GM12878 (cell line): ENCODE measurements at regions not wholly inside any gene's neighbourhood (a gene's known extent, or its start where the extent isn't known, plus 50 kb on each side); places are given as distances from the start of the nearest gene placed in this dataset.

Experiments
- ATAC-seq: fragments of 200-7000 bp; cut with Tn5 transposase; 3 replicates; pipeline ENCODE4 v1.9.1; 2020; ENCODE audit warnings: mild to moderate bottlenecking, moderate library complexity
- BruUV-seq: library from RNA; stranded (reverse); fragments of 400-500 nt; replicated peaks from 2 replicates; lab custom pipeline; 2021; lab: Mats Ljungman, UMichigan
- CTCF ChIA-PET: fragments of 300-600 bp; sonication (Branson Sonifier 250); formaldehyde crosslinking; extraction: SDS; loops from one replicate; lab custom pipeline; 2021; ENCODE audit warnings: inconsistent platforms; lab: Yijun Ruan, JAX
- POLR2A ChIA-PET: fragments of 350-600 bp; formaldehyde crosslinking; extraction: SDS; loops from one replicate; lab custom pipeline; 2021; ENCODE audit warnings: inconsistent platforms; lab: Charles Lee
- RAD21 ChIA-PET: fragments of 300-600 bp; sonication (Branson Sonifier 250); formaldehyde crosslinking; loops from one replicate; lab custom pipeline; 2023; ENCODE audit warnings: antibody characterized with exemption; ENCODE audit not compliant: unreplicated experiment; lab: Charles Lee
- SMC1A ChIA-PET: fragments of 300-600 bp; sonication (Branson Sonifier 250); formaldehyde crosslinking; loops from one replicate; lab custom pipeline; 2023; ENCODE audit not compliant: unreplicated experiment, uncharacterized antibody; lab: Charles Lee
- DNase-seq: peaks from one replicate; pipeline ENCODE4 v3.0.0-alpha.2; 2011; ENCODE audit warnings: low read depth, low spot score
- FAIRE-seq: peaks from 3 replicates; lab custom pipeline; 2011; peaks lifted over from hg19 to GRCh38; lab: Jason Lieb, UNC
- H2AFZ ChIP-seq: 2 replicates; pipeline ENCODE4 v1.6.0; 2011; ENCODE audit warnings: low read depth, low read length, control low read depth; ENCODE audit not compliant: control insufficient read depth
- H3K27ac ChIP-seq: 2 replicates; pipeline ENCODE4 v1.5.1; 2011; ENCODE audit warnings: control low read depth; ENCODE audit not compliant: control insufficient read depth, insufficient read depth
- H3K27me3 ChIP-seq, 2 experiments: replicated peaks in 1 of 2; 2 replicates each; pipeline versions ENCODE4 v1.6.0 to v1.6.1; 2011; ENCODE audit warnings: low read length in 1 of 2; ENCODE audit not compliant: control insufficient read depth in 2 of 2, insufficient read depth in 2 of 2
- H3K36me3 ChIP-seq, 2 experiments: 2 replicates each; pipeline ENCODE4 v1.5.1; 2011; ENCODE audit warnings: low read length in 1 of 2; ENCODE audit not compliant: control insufficient read depth in 2 of 2, insufficient read depth in 2 of 2
- H3K4me1 ChIP-seq: 2 replicates; pipeline ENCODE4 v1.6.1; 2011; ENCODE audit warnings: mild to moderate bottlenecking, low read length, moderate library complexity, mixed read lengths; ENCODE audit not compliant: control insufficient read depth, insufficient read depth
- H3K4me2 ChIP-seq: 2 replicates; pipeline ENCODE4 v1.6.0; 2011; ENCODE audit warnings: control low read depth; ENCODE audit not compliant: control insufficient read depth, insufficient read depth
- H3K4me3 ChIP-seq: fragments of 200-600 bp; sonication (generic); 2 replicates; pipeline ENCODE4 v1.5.1; 2016
- H3K79me2 ChIP-seq: 2 replicates; pipeline ENCODE4 v1.6.0; 2011; ENCODE audit warnings: low read length; ENCODE audit not compliant: control insufficient read depth, insufficient read depth
- H3K9ac ChIP-seq: 2 replicates; pipeline ENCODE4 v1.8.0; 2011; ENCODE audit warnings: low read length, control low read depth, mixed read lengths; ENCODE audit not compliant: control insufficient read depth, insufficient read depth
- H3K9me3 ChIP-seq: replicated peaks from 3 replicates; pipeline ENCODE4 v1.5.1; 2011; ENCODE audit warnings: mild to moderate bottlenecking, low read length; ENCODE audit not compliant: control insufficient read depth, insufficient read depth
- H4K20me1 ChIP-seq: 2 replicates; pipeline ENCODE4 v1.6.0; 2011; ENCODE audit not compliant: control insufficient read depth, insufficient read depth
- GATAD2B ChIP-seq: fragments of 450-650 bp; conservative IDR thresholded peaks from 2 replicates; pipeline ENCODE4 v1.6.1; 2017; ENCODE audit warnings: low read depth, mild to moderate bottlenecking, moderate library complexity
- MLLT1 ChIP-seq: fragments of 450-650 bp; IDR thresholded peaks from 2 replicates; pipeline ENCODE4 v1.6.1; 2016; ENCODE audit warnings: mild to moderate bottlenecking
- MTA3 ChIP-seq: IDR thresholded peaks from 2 replicates; pipeline ENCODE4 v1.6.1; 2012; ENCODE audit warnings: low read length, inconsistent platforms, borderline replicate concordance
- NR2F1 ChIP-seq: fragments of 450-650 bp; conservative IDR thresholded peaks from 2 replicates; pipeline ENCODE4 v1.6.1; 2017; ENCODE audit warnings: mild to moderate bottlenecking
- POLR2AphosphoS5 ChIP-seq: IDR thresholded peaks from 2 replicates; pipeline ENCODE4 v1.6.1; 2011; ENCODE audit warnings: mild to moderate bottlenecking, low read length, inconsistent platforms
- RUNX3 ChIP-seq: IDR thresholded peaks from 2 replicates; pipeline ENCODE4 v1.6.1; 2012; ENCODE audit warnings: low read length, inconsistent platforms
- SMARCA5 ChIP-seq: fragments of 450-650 bp; IDR thresholded peaks from 2 replicates; pipeline ENCODE4 v1.6.1; 2017; ENCODE audit warnings: mild to moderate bottlenecking
- STAT1 ChIP-seq: fragments of 450-650 bp; conservative IDR thresholded peaks from 2 replicates; pipeline ENCODE4 v1.6.1; 2014; ENCODE audit warnings: antibody characterized with exemption, mild to moderate bottlenecking
- ZNF384 ChIP-seq: IDR thresholded peaks from 2 replicates; pipeline ENCODE4 v1.6.1; 2012; ENCODE audit warnings: low read depth, mild to moderate bottlenecking, low read length, improper control_type of control experiment, borderline replicate concordance
- ZZZ3 ChIP-seq: IDR thresholded peaks from 2 replicates; pipeline ENCODE4 v1.6.1; 2011; ENCODE audit warnings: low read depth; ENCODE audit not compliant: control insufficient read depth, insufficient read length
- WGBS: methylation state at CpG from one replicate; pipeline ENCODE4 v1.1.6; 2016; ENCODE audit warnings: low lambda C conversion rate; ENCODE audit not compliant: insufficient replicate concordance, insufficient coverage; ENCODE audit errors: missing lambda C conversion rate; 5-methylcytosine and 5-hydroxymethylcytosine counted together
- in situ Hi-C: fragments of 300-500 bp; cut with MboI; formaldehyde crosslinking; loops from 9 replicates; pipeline ENCODE4 v1.14.3; 2018; ENCODE audit warnings: mixed read lengths
- intact Hi-C: fragments of 100-400 bp; cut with micrococcal nuclease; formaldehyde crosslinking; loops from one replicate; pipeline ENCODE4 v1.14.2; 2022; ENCODE audit not compliant: unreplicated experiment
- TF ChIP-seq, protein P1 (sequence below): IDR thresholded peaks from 2 replicates; pipeline ENCODE4 v1.6.1; 2012; ENCODE audit warnings: mild to moderate bottlenecking, low read depth, low read length
- TF ChIP-seq, protein P2 (sequence below): fragments of 450-650 bp; IDR thresholded peaks from 2 replicates; pipeline ENCODE4 v1.6.1; 2016; ENCODE audit warnings: mild to moderate bottlenecking

GRCh38 chr13:44718467-44718866, 142.3 kb upstream of the TSC22D1 start:
- TF ChIP-seq, protein P1, sequence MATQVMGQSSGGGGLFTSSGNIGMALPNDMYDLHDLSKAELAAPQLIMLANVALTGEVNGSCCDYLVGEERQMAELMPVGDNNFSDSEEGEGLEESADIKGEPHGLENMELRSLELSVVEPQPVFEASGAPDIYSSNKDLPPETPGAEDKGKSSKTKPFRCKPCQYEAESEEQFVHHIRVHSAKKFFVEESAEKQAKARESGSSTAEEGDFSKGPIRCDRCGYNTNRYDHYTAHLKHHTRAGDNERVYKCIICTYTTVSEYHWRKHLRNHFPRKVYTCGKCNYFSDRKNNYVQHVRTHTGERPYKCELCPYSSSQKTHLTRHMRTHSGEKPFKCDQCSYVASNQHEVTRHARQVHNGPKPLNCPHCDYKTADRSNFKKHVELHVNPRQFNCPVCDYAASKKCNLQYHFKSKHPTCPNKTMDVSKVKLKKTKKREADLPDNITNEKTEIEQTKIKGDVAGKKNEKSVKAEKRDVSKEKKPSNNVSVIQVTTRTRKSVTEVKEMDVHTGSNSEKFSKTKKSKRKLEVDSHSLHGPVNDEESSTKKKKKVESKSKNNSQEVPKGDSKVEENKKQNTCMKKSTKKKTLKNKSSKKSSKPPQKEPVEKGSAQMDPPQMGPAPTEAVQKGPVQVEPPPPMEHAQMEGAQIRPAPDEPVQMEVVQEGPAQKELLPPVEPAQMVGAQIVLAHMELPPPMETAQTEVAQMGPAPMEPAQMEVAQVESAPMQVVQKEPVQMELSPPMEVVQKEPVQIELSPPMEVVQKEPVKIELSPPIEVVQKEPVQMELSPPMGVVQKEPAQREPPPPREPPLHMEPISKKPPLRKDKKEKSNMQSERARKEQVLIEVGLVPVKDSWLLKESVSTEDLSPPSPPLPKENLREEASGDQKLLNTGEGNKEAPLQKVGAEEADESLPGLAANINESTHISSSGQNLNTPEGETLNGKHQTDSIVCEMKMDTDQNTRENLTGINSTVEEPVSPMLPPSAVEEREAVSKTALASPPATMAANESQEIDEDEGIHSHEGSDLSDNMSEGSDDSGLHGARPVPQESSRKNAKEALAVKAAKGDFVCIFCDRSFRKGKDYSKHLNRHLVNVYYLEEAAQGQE: no peak
- TF ChIP-seq SMARCA5 (no peak), RUNX3 (no peak), ZNF384 (no peak), MTA3 (no peak), GATAD2B (no peak), ZZZ3 (no peak), MLLT1 (no peak), POLR2AphosphoS5 (no peak), STAT1 (no peak), NR2F1 (no peak)
- TF ChIP-seq, protein P2, sequence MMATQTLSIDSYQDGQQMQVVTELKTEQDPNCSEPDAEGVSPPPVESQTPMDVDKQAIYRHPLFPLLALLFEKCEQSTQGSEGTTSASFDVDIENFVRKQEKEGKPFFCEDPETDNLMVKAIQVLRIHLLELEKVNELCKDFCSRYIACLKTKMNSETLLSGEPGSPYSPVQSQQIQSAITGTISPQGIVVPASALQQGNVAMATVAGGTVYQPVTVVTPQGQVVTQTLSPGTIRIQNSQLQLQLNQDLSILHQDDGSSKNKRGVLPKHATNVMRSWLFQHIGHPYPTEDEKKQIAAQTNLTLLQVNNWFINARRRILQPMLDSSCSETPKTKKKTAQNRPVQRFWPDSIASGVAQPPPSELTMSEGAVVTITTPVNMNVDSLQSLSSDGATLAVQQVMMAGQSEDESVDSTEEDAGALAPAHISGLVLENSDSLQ: no peak

More at GRCh38 chr13:44718467-44718866, 142.3 kb upstream of the TSC22D1 start:
- no peaks in the 10 kb centered on the region for H3K79me2 ChIP-seq
- no TSS peak for BruUV-seq
- DNase-seq (no peak), ATAC-seq (no peak), FAIRE-seq (no peak)
- H3K27ac ChIP-seq: no peak overlapping the region
- in situ Hi-C loops (no loop called here), intact Hi-C loops (no loop called here)
- WGBS: 74% methylated on average over 4 of the region's 4 CpGs
- H2AFZ ChIP-seq: no peak overlapping the region
- no peak overlapping the region for H3K4me2 ChIP-seq
- H4K20me1 ChIP-seq: no peaks in the 10 kb centered on the region
- ChIA-PET RAD21 (no interaction called here), CTCF (no interaction called here), SMC1A (no interaction called here), POLR2A (no interaction called here)
- no peaks in the 10 kb centered on the region for H3K36me3 ChIP-seq
- H3K4me1 ChIP-seq: no peaks in the 10 kb centered on the region
- H3K27me3 ChIP-seq: no peaks in the 10 kb centered on the region
- no peaks in the 10 kb centered on the region for H3K9me3 ChIP-seq
- no peak overlapping the region for H3K4me3 ChIP-seq
- no peak overlapping the region for H3K9ac ChIP-seq
